Gastrocnemius medialis (tissue), 4 donors: ENCODE measurements at regions not wholly inside any gene's neighbourhood (a gene's known extent, or its start where the extent isn't known, plus 50 kb on each side); places are given as distances from the start of the nearest gene placed in this dataset.

Source experiments
- ATAC-seq, 2 donors: fragments of 150-250 bp; one replicate each; pipeline ENCODE4 v1.9.1; 2016
- DNase-seq, 2 donors: peaks; one replicate each; pipeline ENCODE4 v3.0.0-alpha.2; 2019
- H3K27ac ChIP-seq, 4 donors: fragments of 200-600 bp; sonication (generic); 1 replicate in 1 of 4; 2 replicates in 3 of 4; pipeline ENCODE4 v1.5.1; 2016 to 2018; ENCODE audit warnings: mild to moderate bottlenecking in 2 of 4, moderate library complexity in 1 of 4
- H3K27me3 ChIP-seq, 3 donors: fragments of 200-600 bp; sonication (generic) in 2 of 3; 1 replicate in 1 of 3; 2 replicates in 2 of 3; pipeline versions ENCODE4 v1.5.1 to v1.6.0; 2016 to 2019; ENCODE audit warnings: mild to moderate bottlenecking in 1 of 3, moderate library complexity in 1 of 3
- H3K36me3 ChIP-seq, 2 donors: fragments of 200-600 bp; sonication (generic) in 1 of 2; one replicate each; pipeline ENCODE4 v1.5.1; 2017 to 2018
- H3K4me1 ChIP-seq, 2 donors: fragments of 200-600 bp; sonication (generic) in 1 of 2; one replicate each; pipeline ENCODE4 v1.5.1; 2016 to 2017; ENCODE audit warnings: mild to moderate bottlenecking in 2 of 2
- H3K4me3 ChIP-seq, 4 donors: fragments of 200-600 bp; sonication (generic) in 3 of 4; 1 replicate in 1 of 4; 2 replicates in 3 of 4; pipeline ENCODE4 v1.5.1; 2016 to 2019; ENCODE audit warnings: mild to moderate bottlenecking in 2 of 4
- H3K9me3 ChIP-seq, 3 donors: fragments of 200-600 bp; sonication (generic) in 2 of 3; 1 replicate in 1 of 3; 2 replicates in 2 of 3; pipeline ENCODE4 v1.5.1; 2016 to 2019
- POLR2A ChIP-seq, 2 donors: fragments of 450-650 bp; IDR thresholded peaks; one replicate each; pipeline ENCODE4 v1.6.1; 2017; ENCODE audit warnings: antibody characterized with exemption in 2 of 2, mild to moderate bottlenecking in 2 of 2, moderate library complexity in 2 of 2
- in situ Hi-C, 4 donors: fragments of 200-750 bp; cut with MboI; loops; one replicate each; pipeline versions ENCODE4 v1.15.0 to v1.8.0; 2017; ENCODE audit warnings: low sequenced_read_pairs in 4 of 4
- intact Hi-C: fragments of 100-400 bp; cut with DNase I; formaldehyde crosslinking; loops from one replicate; pipeline ENCODE4 v1.15.1; 2023; ENCODE audit warnings: low total_unique reads
- TF ChIP-seq, protein P1 (sequence below), 5 experiments: fragments of 450-650 bp in 3 of 5; fragments of 200-600 bp in 2 of 5; sonication (generic) in 2 of 5; IDR thresholded peaks in 4 of 5; conservative IDR thresholded peaks in 1 of 5; 1 replicate in 4 of 5; 2 replicates in 1 of 5; pipeline ENCODE4 v1.5.1; 2016 to 2019; ENCODE audit warnings: antibody characterized with exemption in 5 of 5, mild to moderate bottlenecking in 3 of 5, moderate library complexity in 3 of 5

DNA sequence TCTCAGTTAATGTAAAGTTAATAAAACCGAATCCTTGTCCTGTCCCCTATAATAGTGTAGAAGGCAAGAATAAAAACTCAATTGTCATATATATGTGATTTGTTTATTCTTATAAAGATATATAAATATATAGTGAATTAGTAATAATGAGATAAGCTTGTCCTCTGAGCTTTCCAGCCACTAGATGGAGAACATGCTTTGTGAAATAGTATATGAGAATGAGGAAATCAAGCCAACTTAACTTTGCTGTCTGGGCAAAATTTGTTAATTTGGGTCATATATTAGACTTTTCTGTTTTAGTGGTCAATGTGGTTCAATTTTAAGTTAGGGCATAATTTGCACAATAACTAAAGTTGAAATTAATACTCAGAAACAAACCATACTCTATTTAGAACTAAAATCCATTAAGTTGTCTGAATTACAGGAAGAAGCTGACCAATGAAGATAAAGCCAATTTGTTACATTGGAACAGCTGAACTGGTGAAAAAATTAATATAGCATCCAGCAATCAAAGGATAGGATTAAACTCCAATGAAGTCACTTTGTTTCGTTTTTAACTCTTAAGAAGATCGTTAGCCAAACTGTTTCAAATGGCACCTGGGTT, 595.0 kb downstream of the ARL4A start:
- Histone ChIP-seq H3K27ac (no peak overlapping the region), H3K4me3 (no peak overlapping the region), H3K27me3 (no peaks in the 10 kb centered on the region), H3K4me1 (no peaks in the 10 kb centered on the region), H3K36me3 (no peaks in the 10 kb centered on the region), H3K9me3 (no peaks in the 10 kb centered on the region)
- DNase-seq (no peak), ATAC-seq (no peak)
- intact Hi-C loops = no loop called here
- no peak for TF ChIP-seq POLR2A (IDR thresholded peaks at IDR 0.05)
- TF ChIP-seq, protein P1, sequence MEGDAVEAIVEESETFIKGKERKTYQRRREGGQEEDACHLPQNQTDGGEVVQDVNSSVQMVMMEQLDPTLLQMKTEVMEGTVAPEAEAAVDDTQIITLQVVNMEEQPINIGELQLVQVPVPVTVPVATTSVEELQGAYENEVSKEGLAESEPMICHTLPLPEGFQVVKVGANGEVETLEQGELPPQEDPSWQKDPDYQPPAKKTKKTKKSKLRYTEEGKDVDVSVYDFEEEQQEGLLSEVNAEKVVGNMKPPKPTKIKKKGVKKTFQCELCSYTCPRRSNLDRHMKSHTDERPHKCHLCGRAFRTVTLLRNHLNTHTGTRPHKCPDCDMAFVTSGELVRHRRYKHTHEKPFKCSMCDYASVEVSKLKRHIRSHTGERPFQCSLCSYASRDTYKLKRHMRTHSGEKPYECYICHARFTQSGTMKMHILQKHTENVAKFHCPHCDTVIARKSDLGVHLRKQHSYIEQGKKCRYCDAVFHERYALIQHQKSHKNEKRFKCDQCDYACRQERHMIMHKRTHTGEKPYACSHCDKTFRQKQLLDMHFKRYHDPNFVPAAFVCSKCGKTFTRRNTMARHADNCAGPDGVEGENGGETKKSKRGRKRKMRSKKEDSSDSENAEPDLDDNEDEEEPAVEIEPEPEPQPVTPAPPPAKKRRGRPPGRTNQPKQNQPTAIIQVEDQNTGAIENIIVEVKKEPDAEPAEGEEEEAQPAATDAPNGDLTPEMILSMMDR (IDR thresholded peaks at IDR 0.05 in 4 of 5, conservative IDR thresholded peaks at IDR 0.05 in 1 of 5) = no peak
- in situ Hi-C loops = loop anchor here (10.0 to 25.0 kb wide), 5 partner anchors 455 to 1412 kb away; no protein-coding TSS in a partner anchor

DNA sequence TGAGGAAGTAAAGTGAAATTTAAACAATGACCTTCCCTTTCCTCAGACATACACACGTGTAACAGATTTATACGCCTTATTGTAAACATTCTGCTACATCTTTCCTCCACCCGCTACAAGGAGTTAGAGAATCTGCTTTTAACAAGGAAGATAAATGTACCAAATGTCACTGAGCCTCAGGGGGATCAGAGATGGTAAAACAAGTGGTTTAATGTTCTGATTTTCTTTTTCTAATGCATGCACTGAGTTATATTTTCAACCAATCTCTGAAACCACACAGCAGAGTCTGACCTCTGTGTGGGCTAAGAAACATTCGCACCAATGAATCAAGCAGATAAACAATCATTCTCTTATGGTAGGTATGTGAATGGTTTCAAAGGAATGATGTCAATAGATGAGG, 599.5 kb downstream of the ARL4A start:
- in situ Hi-C loops (loop anchor here (10.0 to 25.0 kb wide), 5 partner anchors 450 to 1408 kb away; no protein-coding TSS in a partner anchor), intact Hi-C loops (no loop called here)
- ATAC-seq = no peak
- no peaks in the 10 kb centered on the region for H3K36me3 ChIP-seq
- DNase-seq = no peak
- no peaks in the 10 kb centered on the region for H3K4me1 ChIP-seq
- H3K9me3 ChIP-seq = no peaks in the 10 kb centered on the region
- no peaks in the 10 kb centered on the region for H3K27me3 ChIP-seq
- no peak overlapping the region for H3K4me3 ChIP-seq
- TF ChIP-seq, protein P1 (IDR thresholded peaks at IDR 0.05 in 4 of 5, conservative IDR thresholded peaks at IDR 0.05 in 1 of 5) = no peak
- no peak for TF ChIP-seq POLR2A (IDR thresholded peaks at IDR 0.05)
- no peak overlapping the region for H3K27ac ChIP-seq

DNA sequence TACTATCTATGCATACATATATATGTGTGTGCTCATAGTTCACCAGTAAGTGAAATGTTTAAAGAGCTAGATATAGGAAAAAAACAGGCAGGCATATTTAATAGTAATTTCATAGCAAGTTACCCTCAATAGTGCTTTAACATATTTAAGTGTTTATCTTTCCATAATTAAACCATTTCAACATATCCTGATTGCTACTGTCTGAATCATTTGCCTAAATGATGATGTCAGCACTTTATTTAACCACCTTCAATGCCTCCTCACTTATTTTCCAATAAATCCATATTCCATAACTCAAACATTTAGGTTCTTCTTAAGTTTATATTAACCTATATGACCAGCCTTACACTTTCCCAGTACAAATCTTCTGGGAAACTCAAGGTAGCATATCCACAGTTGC, 601.1 kb downstream of the ARL4A start:
- Histone ChIP-seq H3K27me3 (no peaks in the 10 kb centered on the region), H3K9me3 (no peaks in the 10 kb centered on the region), H3K27ac (no peak overlapping the region), H3K4me3 (no peak overlapping the region), H3K4me1 (peaks cover 0 to 5% of the 10 kb centered on the region in 2 donors), H3K36me3 (no peaks in the 10 kb centered on the region)
- no peak for ATAC-seq
- TF ChIP-seq, protein P1 (IDR thresholded peaks at IDR 0.05 in 4 of 5, conservative IDR thresholded peaks at IDR 0.05 in 1 of 5) = no peak
- in situ Hi-C loops = loop anchor here (10.0 to 25.0 kb wide), 5 partner anchors 449 to 1406 kb away; no protein-coding TSS in a partner anchor
- intact Hi-C loops = no loop called here
- no peak for DNase-seq

DNA sequence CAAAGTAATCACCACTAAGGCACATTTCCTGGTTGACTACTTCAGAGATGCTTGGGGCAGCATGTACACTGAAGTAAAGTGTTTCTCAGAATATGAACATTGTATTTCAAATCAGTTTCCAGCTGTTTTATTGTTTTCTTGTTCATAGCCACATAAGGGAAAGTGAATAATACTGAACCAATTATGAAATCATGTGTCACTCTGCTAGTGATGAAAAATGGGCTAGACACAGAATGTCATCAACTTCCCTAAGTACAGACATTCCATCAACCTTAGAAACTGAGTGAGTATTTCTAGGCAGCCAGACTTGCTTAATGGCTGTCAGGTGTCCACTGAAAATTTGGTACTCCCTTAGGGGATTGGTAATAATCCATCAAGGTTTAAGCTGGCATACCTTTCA, 603.5 kb downstream of the ARL4A start:
- intact Hi-C loops = no loop called here
- in situ Hi-C loops = loop anchor here in 1 of 4 donors (25.0 kb wide), 2 partner anchors 446 to 1396 kb away; no protein-coding TSS in a partner anchor
- no peak for TF ChIP-seq POLR2A (IDR thresholded peaks at IDR 0.05)
- TF ChIP-seq, protein P1 (IDR thresholded peaks at IDR 0.05 in 4 of 5, conservative IDR thresholded peaks at IDR 0.05 in 1 of 5) = no peak
- Histone ChIP-seq H3K4me3 (no peak overlapping the region), H3K27ac (no peak overlapping the region), H3K9me3 (no peaks in the 10 kb centered on the region), H3K27me3 (no peaks in the 10 kb centered on the region), H3K36me3 (no peaks in the 10 kb centered on the region), H3K4me1 (peaks cover 0 to 5% of the 10 kb centered on the region in 2 donors)
- ATAC-seq (no peak), DNase-seq (no peak)
